ENCODE measurements at regions not wholly inside any gene's neighbourhood (a gene's known extent, or its start where the extent isn't known, plus 50 kb on each side); places are given as distances from the start of the nearest gene placed in this dataset. TPM values are rescaled to one million over a fixed set of nuclear protein-coding genes. Genes with fewer than 3 reads are reported as not detected.

GRCh38 chr14:36373982-36374673 is 53.7 kb upstream of the MBIP start:
- H3K4me3 ChIP-seq (ENCODE audit: low read depth, low read length) = no peak overlapping the region
- DNase-seq (ENCODE audit: low read depth) = peak; percentile 81
- peak; percentile 93 for TF ChIP-seq CTCF (IDR thresholded peaks at IDR 0.05; ENCODE audit: insufficient read depth, low read length)

Small RNAs in the stretch of these regions (small RNA-seq; reads per million reads assigned to genes)
- not detected for gene RNU7-93P
